Loucy (cell line): ENCODE measurements at regions not wholly inside any gene's neighbourhood (a gene's known extent, or its start where the extent isn't known, plus 50 kb on each side); places are given as distances from the start of the nearest gene placed in this dataset.

ENCODE experiments used
- H2AFZ ChIP-seq: fragments of 200-600 bp; sonication (generic); 2 replicates; pipeline ENCODE4 v1.6.0; 2016; ENCODE audit warnings: antibody characterized with exemption, mild to moderate bottlenecking, low read length, moderate library complexity
- H3F3A ChIP-seq: fragments of 200-600 bp; 2 replicates; pipeline ENCODE4 v1.6.0; 2016; ENCODE audit warnings: antibody characterized with exemption, low read depth, mild to moderate bottlenecking
- H3K27me3 ChIP-seq: fragments of 200-600 bp; sonication (generic); 2 replicates; pipeline ENCODE4 v1.6.1; 2014; ENCODE audit warnings: low read length, mild to moderate bottlenecking; ENCODE audit not compliant: insufficient read depth, poor library complexity, severe bottlenecking
- H3K36me3 ChIP-seq: fragments of 200-600 bp; sonication (generic); 2 replicates; pipeline ENCODE4 v1.6.1; 2016; ENCODE audit warnings: low read length; ENCODE audit not compliant: insufficient read depth
- H3K4me1 ChIP-seq: fragments of 200-600 bp; sonication (generic); 2 replicates; pipeline ENCODE4 v1.5.1; 2014; ENCODE audit warnings: low read length, mild to moderate bottlenecking; ENCODE audit not compliant: insufficient read depth, poor library complexity, severe bottlenecking
- H3K4me2 ChIP-seq: fragments of 200-600 bp; sonication (generic); 2 replicates; pipeline ENCODE4 v1.6.0; 2014; ENCODE audit warnings: antibody characterized with exemption, low read length, low read depth, mild to moderate bottlenecking; ENCODE audit not compliant: poor library complexity, severe bottlenecking
- H3K4me3 ChIP-seq: fragments of 200-600 bp; sonication (generic); 2 replicates; pipeline ENCODE4 v1.5.1; 2014; ENCODE audit warnings: low read length, mild to moderate bottlenecking, mixed read lengths; ENCODE audit not compliant: poor library complexity, severe bottlenecking
- H3K79me2 ChIP-seq: fragments of 200-600 bp; sonication (generic); 2 replicates; pipeline ENCODE4 v1.6.1; 2014; ENCODE audit warnings: low read length; ENCODE audit not compliant: insufficient read depth
- H3K9ac ChIP-seq: fragments of 200-600 bp; sonication (generic); 2 replicates; pipeline ENCODE4 v1.6.0; 2014; ENCODE audit warnings: mild to moderate bottlenecking, low read depth, low read length, moderate library complexity; ENCODE audit not compliant: poor library complexity, severe bottlenecking
- H3K9me2 ChIP-seq: fragments of 200-600 bp; sonication (generic); replicated peaks from 2 replicates; pipeline ENCODE4 v1.6.1; 2016; ENCODE audit warnings: low read depth, low read length, mixed read lengths
- H3K9me3 ChIP-seq: fragments of 200-600 bp; sonication (generic); 2 replicates; pipeline ENCODE4 v1.6.1; 2014; ENCODE audit warnings: mild to moderate bottlenecking, antibody characterized with exemption, low read length, low read depth; ENCODE audit not compliant: insufficient read depth
- H4K20me1 ChIP-seq: fragments of 200-600 bp; sonication (generic); 2 replicates; pipeline ENCODE4 v1.6.0; 2014; ENCODE audit warnings: antibody characterized with exemption, low read length, mild to moderate bottlenecking; ENCODE audit not compliant: insufficient read depth, poor library complexity, severe bottlenecking
- CTCF ChIP-seq: fragments of 200-600 bp; sonication (generic); conservative IDR thresholded peaks from 2 replicates; pipeline ENCODE4 v1.5.1; 2014; ENCODE audit warnings: mild to moderate bottlenecking, antibody characterized with exemption, low read length
- EZH2phosphoT487 ChIP-seq: fragments of 200-600 bp; IDR thresholded peaks from 2 replicates; pipeline ENCODE4 v1.6.1; 2018; ENCODE audit warnings: antibody characterized with exemption, mild to moderate bottlenecking, moderate library complexity, borderline replicate concordance

- H2AFZ ChIP-seq = no peak overlapping the region
- H3K4me2 ChIP-seq = no peak overlapping the region
- H3K4me3 ChIP-seq = no peak overlapping the region
- H3K27me3 ChIP-seq = no peaks in the 10 kb centered on the region
- H3K36me3 ChIP-seq = no peaks in the 10 kb centered on the region
- TF ChIP-seq EZH2phosphoT487 (no peak), CTCF (no peak)
- no peaks in the 10 kb centered on the region for H4K20me1 ChIP-seq
- no peaks in the 10 kb centered on the region for H3K9me2 ChIP-seq
- H3K4me1 ChIP-seq = peaks cover 20% of the 10 kb centered on the region
- no peaks in the 10 kb centered on the region for H3K79me2 ChIP-seq
- no peaks in the 10 kb centered on the region for H3K9me3 ChIP-seq
- no peaks in the 10 kb centered on the region for H3F3A ChIP-seq
- H3K9ac ChIP-seq = no peak overlapping the region
Measured at GRCh38 chr2:172336681-172337080, 90.7 kb upstream of the ITGA6 start.

- Histone ChIP-seq H3F3A (no peaks in the 10 kb centered on the region), H3K4me2 (peak overlapping the region; percentile 71), H3K9ac (peak overlapping the region; percentile 65), H2AFZ (peak overlapping the region; percentile 84), H3K9me3 (peaks cover 7% of the 10 kb centered on the region; the same call in 1 of the 2 replicates), H3K36me3 (no peaks in the 10 kb centered on the region), H3K4me1 (peaks cover 35% of the 10 kb centered on the region), H3K4me3 (peak overlapping the region; percentile 52), H4K20me1 (no peaks in the 10 kb centered on the region), H3K79me2 (no peaks in the 10 kb centered on the region), H3K9me2 (no peaks in the 10 kb centered on the region), H3K27me3 (no peaks in the 10 kb centered on the region)
- TF ChIP-seq EZH2phosphoT487 (no peak), CTCF (peak; percentile 27; the same call in 1 of the 2 replicates)
Measured at GRCh38 chr2:172339371-172340010, 87.9 kb upstream of the ITGA6 start.

- H3K9ac ChIP-seq = peak overlapping the region; percentile 65
- H3K4me2 ChIP-seq = peak overlapping the region; percentile 71
- no peaks in the 10 kb centered on the region for H3F3A ChIP-seq
Measured at GRCh38 chr2:172340394-172340793, 87.0 kb upstream of the ITGA6 start.

More at GRCh38 chr2:172340394-172340793, 87.0 kb upstream of the ITGA6 start:
- TF ChIP-seq CTCF (no peak), EZH2phosphoT487 (no peak)
- Histone ChIP-seq H3K4me1 (peaks cover 35% of the 10 kb centered on the region), H3K36me3 (no peaks in the 10 kb centered on the region), H3K9me2 (no peaks in the 10 kb centered on the region), H2AFZ (peak overlapping the region; percentile 84), H3K27me3 (no peaks in the 10 kb centered on the region), H4K20me1 (no peaks in the 10 kb centered on the region), H3K79me2 (no peaks in the 10 kb centered on the region), H3K4me3 (peak overlapping the region; percentile 52), H3K9me3 (peaks cover 8% of the 10 kb centered on the region; the same call in 1 of the 2 replicates)
